IPS DF 6.9 (cell line): ENCODE measurements at regions not wholly inside any gene's neighbourhood (a gene's known extent, or its start where the extent isn't known, plus 50 kb on each side); places are given as distances from the start of the nearest gene placed in this dataset.
"Not testable (repeated sequence)": the region's sequence is repeated elsewhere in the genome, so short reads cannot be mapped to it uniquely, and the experiment has no call there.

ENCODE experiments used
- DNase-seq: peaks from one replicate; pipeline ENCODE4 v3.0.0-alpha.2; 2013; ENCODE audit warnings: low read depth, low spot score
- H3K27ac ChIP-seq: one replicate; pipeline ENCODE4 v1.5.1; 2013; ENCODE audit warnings: low read length, control low read depth
- H3K27me3 ChIP-seq: 2 replicates; pipeline ENCODE4 v1.6.1; 2013; ENCODE audit warnings: mild to moderate bottlenecking, low read length; ENCODE audit not compliant: control insufficient read depth, insufficient read depth
- H3K36me3 ChIP-seq: 2 replicates; pipeline ENCODE4 v1.6.1; 2013; ENCODE audit warnings: low read length; ENCODE audit not compliant: control insufficient read depth, insufficient read depth
- H3K4me1 ChIP-seq: 2 replicates; pipeline ENCODE4 v1.6.1; 2013; ENCODE audit warnings: low read length; ENCODE audit not compliant: control insufficient read depth, insufficient read depth
- H3K4me3 ChIP-seq: 2 replicates; pipeline ENCODE4 v1.5.1; 2013; ENCODE audit warnings: mild to moderate bottlenecking, low read length
- H3K9me3 ChIP-seq: 2 replicates; pipeline ENCODE4 v1.6.1; 2013; ENCODE audit warnings: low read length, inconsistent platforms; ENCODE audit not compliant: control insufficient read depth, insufficient read depth
- WGBS: extraction: QIAGEN DNeasy Blood & Tissue Kit; methylation state at CpG from one replicate; pipeline ENCODE4 v1.1.7; 2013; ENCODE audit warnings: mixed read lengths, missing lambda C conversion rate; ENCODE audit not compliant: insufficient read length, insufficient coverage; 5-methylcytosine and 5-hydroxymethylcytosine counted together

- no peaks in the 10 kb centered on the region for H3K9me3 ChIP-seq
- WGBS, result no CpG with 5 or more reads among the region's 2 CpGs
- no peaks in the 10 kb centered on the region for H3K27me3 ChIP-seq
- H3K36me3 ChIP-seq, result no peaks in the 10 kb centered on the region
- no peak overlapping the region for H3K27ac ChIP-seq
- DNase-seq, result no peak
- no peak overlapping the region for H3K4me3 ChIP-seq
- no peaks in the 10 kb centered on the region for H3K4me1 ChIP-seq
Measured at GRCh38 chr3:78098367-78098766, 1058.5 kb downstream of the ROBO2 start.

- no CpG with 5 or more reads among the region's 3 CpGs for WGBS
- no peaks in the 10 kb centered on the region for H3K9me3 ChIP-seq
- H3K4me1 ChIP-seq, result no peaks in the 10 kb centered on the region
- no peaks in the 10 kb centered on the region for H3K27me3 ChIP-seq
- H3K36me3 ChIP-seq, result no peaks in the 10 kb centered on the region
- H3K4me3 ChIP-seq, result no peak overlapping the region
- H3K27ac ChIP-seq, result no peak overlapping the region
- no peak for DNase-seq
Measured at GRCh38 chr3:78101384-78101783, 1061.5 kb downstream of the ROBO2 start.

GRCh38 chr3:78108269-78108961 is 1068.5 kb downstream of the ROBO2 start:
- H3K27ac ChIP-seq, H3K9me3 ChIP-seq, H3K36me3 ChIP-seq, H3K4me1 ChIP-seq, H3K4me3 ChIP-seq, DNase-seq, H3K27me3 ChIP-seq: not testable (repeated sequence)
- WGBS, result no CpG with 5 or more reads among the region's 31 CpGs

- H3K36me3 ChIP-seq, result no peaks in the 10 kb centered on the region
- no peaks in the 10 kb centered on the region for H3K27me3 ChIP-seq
- WGBS, result no CpG with 5 or more reads among the region's 5 CpGs
- H3K4me3 ChIP-seq, result no peak overlapping the region
- no peak for DNase-seq
- H3K27ac ChIP-seq, result no peak overlapping the region
- H3K9me3 ChIP-seq, result no peaks in the 10 kb centered on the region
- H3K4me1 ChIP-seq, result peaks cover 2% of the 10 kb centered on the region; the same call in 1 of the 2 replicates
Measured at GRCh38 chr3:78112291-78113010, 1072.6 kb downstream of the ROBO2 start.

- WGBS, result no CpG with 5 or more reads among the region's 1 CpG
- Histone ChIP-seq H3K36me3 (no peaks in the 10 kb centered on the region), H3K4me1 (peaks cover 2% of the 10 kb centered on the region; the same call in 1 of the 2 replicates), H3K27me3 (no peaks in the 10 kb centered on the region), H3K9me3 (no peaks in the 10 kb centered on the region), H3K27ac (no peak overlapping the region), H3K4me3 (no peak overlapping the region)
- DNase-seq, result no peak
Measured at GRCh38 chr3:78115983-78116382, 1076.1 kb downstream of the ROBO2 start.

- Histone ChIP-seq H3K4me1 (peaks cover 2% of the 10 kb centered on the region; the same call in 1 of the 2 replicates), H3K4me3 (no peak overlapping the region), H3K9me3 (no peaks in the 10 kb centered on the region), H3K27me3 (no peaks in the 10 kb centered on the region), H3K36me3 (no peaks in the 10 kb centered on the region), H3K27ac (no peak overlapping the region)
- WGBS, result no CpG with 5 or more reads among the region's 2 CpGs
- no peak for DNase-seq
Measured at GRCh38 chr3:78116874-78117273, 1077.0 kb downstream of the ROBO2 start.

- DNase-seq, result no peak
Measured at GRCh38 chr3:78123058-78123457, 1083.2 kb downstream of the ROBO2 start.

GRCh38 chr3:78129707-78130106 is 1089.8 kb downstream of the ROBO2 start:
- no peak for DNase-seq
- Histone ChIP-seq H3K36me3 (no peaks in the 10 kb centered on the region), H3K27me3 (no peaks in the 10 kb centered on the region), H3K27ac (no peak overlapping the region), H3K9me3 (no peaks in the 10 kb centered on the region), H3K4me3 (no peak overlapping the region), H3K4me1 (no peaks in the 10 kb centered on the region)

More at GRCh38 chr3:78123058-78123457, 1083.2 kb downstream of the ROBO2 start:
- no peaks in the 10 kb centered on the region for H3K27me3 ChIP-seq
- no peak overlapping the region for H3K27ac ChIP-seq
- H3K36me3 ChIP-seq, result no peaks in the 10 kb centered on the region
- no peak overlapping the region for H3K4me3 ChIP-seq
- H3K9me3 ChIP-seq, result no peaks in the 10 kb centered on the region
- no CpG with 5 or more reads among the region's 1 CpG for WGBS
- no peaks in the 10 kb centered on the region for H3K4me1 ChIP-seq

- Histone ChIP-seq H3K9me3 (no peaks in the 10 kb centered on the region), H3K36me3 (no peaks in the 10 kb centered on the region), H3K27me3 (no peaks in the 10 kb centered on the region), H3K4me1 (no peaks in the 10 kb centered on the region), H3K4me3 (no peak overlapping the region), H3K27ac (no peak overlapping the region)
- no peak for DNase-seq
- no CpG with 5 or more reads among the region's 4 CpGs for WGBS
Measured at GRCh38 chr3:78130741-78131290, 1090.9 kb downstream of the ROBO2 start.

- Histone ChIP-seq H3K4me1 (no peaks in the 10 kb centered on the region), H3K36me3 (no peaks in the 10 kb centered on the region), H3K4me3 (no peak overlapping the region), H3K27me3 (no peaks in the 10 kb centered on the region), H3K9me3 (no peaks in the 10 kb centered on the region), H3K27ac (no peak overlapping the region)
- no CpG with 5 or more reads among the region's 3 CpGs for WGBS
- no peak for DNase-seq
Measured at GRCh38 chr3:78134496-78134895, 1094.6 kb downstream of the ROBO2 start.
